ENCODE measurements at regions not wholly inside any gene's neighbourhood (a gene's known extent, or its start where the extent isn't known, plus 50 kb on each side); places are given as distances from the start of the nearest gene placed in this dataset.

DNA sequence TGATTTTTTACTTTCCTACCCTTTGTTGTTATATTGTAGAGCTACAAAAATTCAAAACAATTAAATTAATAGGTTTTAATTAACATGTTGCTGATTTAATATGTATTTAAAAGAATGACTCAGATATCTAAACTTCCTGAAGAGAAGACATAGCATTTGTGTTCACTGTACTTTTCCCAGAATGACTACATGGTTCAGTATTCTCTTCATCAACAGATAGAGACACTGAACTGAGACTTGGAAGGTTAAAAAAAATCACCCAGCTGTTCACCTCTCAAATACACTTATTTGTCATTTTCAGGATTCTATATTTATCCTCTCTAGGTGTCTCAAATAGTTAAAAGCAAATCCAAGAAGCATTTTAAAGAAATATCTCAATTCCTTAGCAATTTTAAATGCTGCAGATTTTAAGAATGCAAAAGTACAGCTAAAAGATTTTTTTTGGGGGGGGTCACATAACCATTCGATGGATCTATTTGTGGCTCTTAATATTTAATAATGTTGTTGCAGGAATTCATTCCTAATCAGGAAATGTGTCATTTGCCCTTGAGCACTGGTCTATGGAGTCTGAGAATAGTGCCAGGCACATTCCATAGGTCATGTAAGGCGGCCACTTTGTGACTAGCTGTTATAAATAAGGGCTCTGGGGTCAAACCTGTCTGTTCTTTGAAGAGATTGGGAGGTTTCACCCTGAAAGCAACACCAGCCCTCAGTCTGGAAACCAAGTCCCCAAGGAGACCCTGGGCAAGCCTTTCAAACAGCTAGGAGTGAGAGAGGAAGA lies 463.1 kb downstream of the NR2F1-AS1 start:
- no peak for DNase-seq (ENCODE audit: low read depth)
- no peak for TF ChIP-seq CTCF (IDR thresholded peaks at IDR 0.05; ENCODE audit: control insufficient read depth, insufficient read depth, low read depth, low read length, missing control alignments)
- no peak overlapping the region for H3K4me3 ChIP-seq (ENCODE audit: control insufficient read depth, low read depth, low read length)

GRCh38 chr5:93107805-93108520 lies 473.1 kb downstream of the NR2F1-AS1 start:
- no peak overlapping the region for H3K4me3 ChIP-seq (ENCODE audit: control insufficient read depth, low read depth, low read length)
- no peak for TF ChIP-seq CTCF (IDR thresholded peaks at IDR 0.05; ENCODE audit: control insufficient read depth, insufficient read depth, low read depth, low read length, missing control alignments)
- no peak for DNase-seq (ENCODE audit: low read depth)

- DNase-seq (ENCODE audit: low read depth): no peak
- H3K4me3 ChIP-seq (ENCODE audit: control insufficient read depth, low read depth, low read length): no peak overlapping the region
- TF ChIP-seq CTCF (IDR thresholded peaks at IDR 0.05; ENCODE audit: control insufficient read depth, insufficient read depth, low read depth, low read length, missing control alignments): no peak
Measured at GRCh38 chr5:93107141-93107540, 473.9 kb downstream of the NR2F1-AS1 start.

- no peak for DNase-seq (ENCODE audit: low read depth)
- no peak for TF ChIP-seq CTCF (IDR thresholded peaks at IDR 0.05; ENCODE audit: control insufficient read depth, insufficient read depth, low read depth, low read length, missing control alignments)
- no peak overlapping the region for H3K4me3 ChIP-seq (ENCODE audit: control insufficient read depth, low read depth, low read length)
Measured at GRCh38 chr5:93101661-93102060, 479.4 kb downstream of the NR2F1-AS1 start.

DNA sequence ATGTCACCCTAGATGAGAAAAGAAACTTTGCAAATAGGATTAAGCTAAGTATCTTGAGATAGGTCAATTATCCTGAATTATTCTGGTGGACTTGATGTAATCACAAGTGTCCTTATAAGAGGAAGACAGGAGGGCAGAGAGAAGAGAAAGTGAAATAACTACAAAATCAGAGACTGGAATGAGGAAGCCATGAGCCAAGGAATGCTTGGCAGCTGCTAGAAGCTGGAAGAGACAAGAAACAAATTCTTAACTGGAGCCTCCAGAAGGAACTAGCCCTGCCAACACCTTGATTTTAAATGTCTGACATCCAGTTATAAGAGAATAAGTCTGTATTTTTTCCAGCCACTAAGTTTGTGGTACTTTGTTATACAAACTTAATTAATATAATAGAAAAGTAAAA lies 480.0 kb downstream of the NR2F1-AS1 start:
- no peak for TF ChIP-seq CTCF (IDR thresholded peaks at IDR 0.05; ENCODE audit: control insufficient read depth, insufficient read depth, low read depth, low read length, missing control alignments)
- no peak for DNase-seq (ENCODE audit: low read depth)
- H3K4me3 ChIP-seq (ENCODE audit: control insufficient read depth, low read depth, low read length): no peak overlapping the region

DNA sequence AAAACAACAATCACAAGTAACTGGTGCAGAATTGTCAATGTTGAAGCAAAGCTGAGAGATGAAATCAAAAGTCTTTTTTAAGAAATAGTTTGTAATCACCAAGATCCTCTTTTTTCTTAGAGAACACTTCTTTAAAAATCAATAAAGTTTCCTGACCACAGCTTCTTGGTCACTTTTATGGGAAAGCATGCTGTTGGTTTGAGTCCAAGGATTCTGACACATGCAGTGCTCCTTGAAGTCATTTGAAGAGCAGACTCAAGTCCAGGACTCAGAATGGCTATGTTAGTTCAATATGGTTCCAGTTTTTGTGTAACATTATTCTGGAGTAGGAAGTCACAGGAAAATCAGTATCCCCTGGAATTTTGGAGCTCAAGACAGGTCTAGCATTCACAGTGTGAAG lies 480.6 kb downstream of the NR2F1-AS1 start:
- no peak for TF ChIP-seq CTCF (IDR thresholded peaks at IDR 0.05; ENCODE audit: control insufficient read depth, insufficient read depth, low read depth, low read length, missing control alignments)
- no peak overlapping the region for H3K4me3 ChIP-seq (ENCODE audit: control insufficient read depth, low read depth, low read length)
- peak; percentile 68 for DNase-seq (ENCODE audit: low read depth)

All from AG09309 (cell line).